Stomach (tissue), 4 donors: ENCODE measurements at regions not wholly inside any gene's neighbourhood (a gene's known extent, or its start where the extent isn't known, plus 50 kb on each side); places are given as distances from the start of the nearest gene placed in this dataset.
"Not testable (repeated sequence)": the region's sequence is repeated elsewhere in the genome, so short reads cannot be mapped to it uniquely, and the experiment has no call there.

ENCODE experiments used
- EP300 ChIP-seq: sonication (generic); formaldehyde crosslinking; IDR thresholded peaks from one replicate; pipeline ENCODE4 v1.6.1; 2017; ENCODE audit warnings: antibody characterized with exemption
- POLR2A ChIP-seq, 4 donors: fragments of 450-650 bp; IDR thresholded peaks; one replicate each; pipeline ENCODE4 v1.6.1; 2016; ENCODE audit warnings: antibody characterized with exemption in 4 of 4, control low read depth in 2 of 4, mild to moderate bottlenecking in 1 of 4, moderate library complexity in 1 of 4
- POLR2AphosphoS5 ChIP-seq, 3 donors: sonication (generic); formaldehyde crosslinking; IDR thresholded peaks; one replicate each; pipeline ENCODE4 v1.6.1; 2016; ENCODE audit warnings: antibody characterized with exemption in 3 of 3
- TF ChIP-seq, protein P1 (sequence below), 7 experiments: fragments of 450-650 bp in 4 of 7; fragments of 200-600 bp in 3 of 7; sonication (generic) in 3 of 7; IDR thresholded peaks; one replicate each; pipeline ENCODE4 v1.5.1; 2016 to 2019; ENCODE audit warnings: antibody characterized with exemption in 7 of 7, control low read depth in 2 of 7, mild to moderate bottlenecking in 1 of 7

DNA sequence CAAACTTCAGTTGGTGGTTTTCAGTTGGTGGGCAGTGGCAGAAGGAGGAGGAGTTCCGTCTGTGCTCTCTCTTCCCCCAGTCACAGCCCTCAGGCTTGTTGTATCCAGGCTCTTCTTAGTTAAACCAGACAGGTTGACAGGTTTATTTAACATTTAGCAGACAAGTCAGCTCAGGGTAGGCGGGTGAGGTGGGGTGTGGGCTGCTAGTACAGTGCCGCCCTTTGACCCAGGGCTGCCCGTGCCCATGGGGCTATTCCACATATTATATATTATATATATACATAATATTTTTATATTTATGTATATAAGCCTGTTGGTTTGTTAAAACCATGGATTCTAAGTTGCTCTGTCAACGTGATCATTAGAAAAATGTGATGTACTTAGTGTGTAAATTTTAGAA, 1740.6 kb upstream of the DEFB115 start:
- not testable (repeated sequence) for TF ChIP-seq EP300; POLR2AphosphoS5 (IDR thresholded peaks at IDR 0.05); POLR2A (IDR thresholded peaks at IDR 0.05)
- TF ChIP-seq, protein P1, sequence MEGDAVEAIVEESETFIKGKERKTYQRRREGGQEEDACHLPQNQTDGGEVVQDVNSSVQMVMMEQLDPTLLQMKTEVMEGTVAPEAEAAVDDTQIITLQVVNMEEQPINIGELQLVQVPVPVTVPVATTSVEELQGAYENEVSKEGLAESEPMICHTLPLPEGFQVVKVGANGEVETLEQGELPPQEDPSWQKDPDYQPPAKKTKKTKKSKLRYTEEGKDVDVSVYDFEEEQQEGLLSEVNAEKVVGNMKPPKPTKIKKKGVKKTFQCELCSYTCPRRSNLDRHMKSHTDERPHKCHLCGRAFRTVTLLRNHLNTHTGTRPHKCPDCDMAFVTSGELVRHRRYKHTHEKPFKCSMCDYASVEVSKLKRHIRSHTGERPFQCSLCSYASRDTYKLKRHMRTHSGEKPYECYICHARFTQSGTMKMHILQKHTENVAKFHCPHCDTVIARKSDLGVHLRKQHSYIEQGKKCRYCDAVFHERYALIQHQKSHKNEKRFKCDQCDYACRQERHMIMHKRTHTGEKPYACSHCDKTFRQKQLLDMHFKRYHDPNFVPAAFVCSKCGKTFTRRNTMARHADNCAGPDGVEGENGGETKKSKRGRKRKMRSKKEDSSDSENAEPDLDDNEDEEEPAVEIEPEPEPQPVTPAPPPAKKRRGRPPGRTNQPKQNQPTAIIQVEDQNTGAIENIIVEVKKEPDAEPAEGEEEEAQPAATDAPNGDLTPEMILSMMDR (IDR thresholded peaks at IDR 0.05), result not testable (repeated sequence)
